GM21381 (cell line): ENCODE measurements at regions not wholly inside any gene's neighbourhood (a gene's known extent, or its start where the extent isn't known, plus 50 kb on each side); places are given as distances from the start of the nearest gene placed in this dataset.

Experiments used
- ATAC-seq: cut with Tn5 transposase; IDR thresholded peaks from one replicate; pipeline ENCODE4 v1.9.1; 2021; ENCODE audit warnings: mild to moderate bottlenecking, moderate library complexity; ENCODE audit not compliant: unreplicated experiment

DNA sequence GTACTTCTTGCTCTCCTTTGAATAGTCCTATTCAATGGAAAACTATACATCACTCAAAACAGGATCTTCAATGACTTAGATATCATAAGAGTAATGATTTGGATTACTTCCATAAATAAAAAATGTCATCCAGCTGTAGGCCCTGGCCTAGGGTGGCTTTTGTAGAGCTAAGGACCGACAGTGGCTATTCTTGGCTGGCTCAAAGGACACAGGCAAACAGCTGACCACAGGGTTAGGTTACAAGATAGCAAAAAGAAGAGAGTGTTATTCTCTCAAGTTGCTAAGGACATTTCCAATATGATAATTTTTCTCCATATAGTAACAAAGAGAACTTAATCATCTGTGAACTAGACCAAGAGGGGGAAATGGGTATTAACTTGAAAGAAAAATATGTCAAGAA lies 495.1 kb downstream of the PLPP3 start:
- no peak for ATAC-seq

DNA sequence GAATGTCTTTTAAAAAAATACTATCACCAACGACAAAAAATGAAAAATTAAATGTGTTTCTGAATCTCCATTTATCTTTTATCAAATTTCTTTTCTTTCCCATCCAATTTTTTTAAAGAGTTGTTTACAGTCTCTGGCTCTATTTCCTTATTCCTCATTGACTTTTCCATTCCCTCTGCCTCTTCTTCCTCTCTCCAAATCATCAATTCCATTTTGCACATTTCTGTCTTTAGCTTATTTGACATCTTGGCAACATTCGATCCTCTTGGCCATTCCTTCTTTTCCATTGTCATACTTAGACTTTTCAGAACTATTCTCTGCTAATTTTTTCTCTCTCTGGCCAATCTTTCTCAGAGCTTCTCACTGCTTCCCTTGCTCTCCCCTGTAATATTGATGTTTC lies 497.6 kb downstream of the PLPP3 start:
- no peak for ATAC-seq

DNA sequence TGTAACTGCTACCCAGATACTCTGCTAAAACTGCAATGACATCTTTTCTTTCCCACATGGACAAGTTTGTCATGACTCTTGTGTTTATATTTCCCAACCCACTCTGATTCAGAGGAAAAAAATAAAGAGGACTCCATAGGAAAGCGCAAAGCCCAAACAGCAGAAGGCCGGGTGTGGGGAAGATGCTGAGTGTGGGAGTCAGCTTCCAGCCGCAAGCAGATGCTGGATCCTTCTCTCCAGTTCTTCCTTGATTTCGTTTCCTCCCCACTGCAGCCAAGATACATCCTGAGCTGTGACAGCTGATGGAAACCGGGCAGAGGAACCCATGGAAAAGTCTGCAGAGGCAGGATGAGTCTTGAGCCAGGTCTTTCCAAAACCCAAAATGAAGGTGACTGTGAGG lies 498.2 kb downstream of the PLPP3 start:
- ATAC-seq: no peak

DNA sequence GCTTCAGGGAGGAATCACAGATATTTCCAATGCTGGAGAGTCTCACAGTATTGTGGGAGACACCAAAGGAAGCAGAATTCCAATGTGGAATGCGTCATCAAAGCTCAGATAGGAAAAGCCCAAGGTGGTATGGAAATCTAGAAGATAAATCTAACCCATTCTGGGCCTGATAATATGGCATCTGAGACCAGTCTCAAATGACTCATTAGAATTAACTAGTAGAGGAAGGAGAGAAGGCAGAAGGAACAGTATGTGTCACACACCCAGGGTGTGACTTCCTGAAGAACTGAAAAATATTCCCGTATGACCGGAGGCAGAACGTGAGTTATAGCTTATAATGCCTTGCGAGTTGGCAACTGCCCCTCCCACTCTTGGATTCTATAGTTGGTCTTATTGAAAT lies 499.2 kb downstream of the PLPP3 start:
- ATAC-seq: no peak

DNA sequence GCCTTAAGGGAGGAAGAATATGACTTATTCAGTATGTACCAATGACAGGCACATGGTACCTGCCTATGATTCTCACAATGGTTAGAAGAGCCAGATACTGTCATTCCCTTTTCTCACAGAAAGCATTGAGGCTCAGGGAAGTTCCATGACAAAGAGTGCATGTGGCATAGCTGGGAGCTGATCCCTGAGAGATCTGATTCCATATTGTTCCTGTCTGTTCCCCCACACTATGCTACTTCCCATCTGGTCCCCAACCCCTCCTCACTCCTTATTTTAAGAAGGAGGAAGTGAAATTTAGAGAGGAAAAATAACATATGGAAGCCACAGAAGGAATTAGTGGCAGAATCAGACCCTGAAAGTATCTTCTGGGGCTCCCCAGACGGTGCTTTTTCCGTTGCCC lies 500.0 kb downstream of the PLPP3 start:
- ATAC-seq: no peak

GRCh38 chr1:56077206-56077605 lies 502.2 kb downstream of the PLPP3 start:
- ATAC-seq: no peak

GRCh38 chr1:56074007-56074651 lies 505.2 kb downstream of the PLPP3 start:
- ATAC-seq: no peak

DNA sequence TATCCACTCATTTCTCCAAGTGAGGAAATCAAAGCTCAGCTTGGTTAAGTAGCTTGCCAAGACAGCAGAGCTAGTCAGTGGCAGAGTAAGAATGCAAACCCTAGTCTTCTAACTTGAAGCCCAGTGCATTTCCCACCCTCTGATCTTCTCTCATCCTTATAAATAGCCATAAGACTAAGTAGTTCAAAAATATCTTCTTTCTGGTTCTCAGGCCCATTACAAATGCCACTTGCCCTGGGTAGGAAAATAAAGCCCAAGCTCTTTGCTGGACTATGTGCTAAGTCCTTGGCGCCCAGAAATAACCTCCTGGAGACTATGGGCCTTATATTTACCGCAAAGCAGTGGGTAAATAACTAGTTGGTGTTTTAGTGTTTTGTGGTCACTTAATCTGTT lies 505.8 kb downstream of the PLPP3 start:
- no peak for ATAC-seq

DNA sequence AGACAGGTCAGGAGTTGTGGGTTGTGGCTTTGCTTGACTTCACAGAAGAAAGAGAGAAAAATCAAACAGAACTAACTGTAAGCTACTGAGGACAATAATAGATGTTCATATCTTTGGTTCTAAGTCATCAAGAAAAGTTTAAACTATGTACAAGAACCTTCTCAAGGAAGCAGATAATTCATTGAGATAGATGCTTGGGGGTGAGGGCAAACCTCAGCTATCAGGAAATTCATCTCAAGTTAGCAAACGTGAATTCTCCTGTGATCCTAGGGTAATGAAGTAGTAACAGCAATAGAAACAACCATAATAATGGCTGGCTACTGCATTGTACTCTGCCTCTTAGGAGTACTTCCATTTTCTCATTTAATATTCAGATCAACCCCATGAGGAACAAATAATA lies 506.2 kb downstream of the PLPP3 start:
- ATAC-seq: no peak

GRCh38 chr1:56072310-56072709 lies 507.1 kb downstream of the PLPP3 start:
- ATAC-seq: no peak

DNA sequence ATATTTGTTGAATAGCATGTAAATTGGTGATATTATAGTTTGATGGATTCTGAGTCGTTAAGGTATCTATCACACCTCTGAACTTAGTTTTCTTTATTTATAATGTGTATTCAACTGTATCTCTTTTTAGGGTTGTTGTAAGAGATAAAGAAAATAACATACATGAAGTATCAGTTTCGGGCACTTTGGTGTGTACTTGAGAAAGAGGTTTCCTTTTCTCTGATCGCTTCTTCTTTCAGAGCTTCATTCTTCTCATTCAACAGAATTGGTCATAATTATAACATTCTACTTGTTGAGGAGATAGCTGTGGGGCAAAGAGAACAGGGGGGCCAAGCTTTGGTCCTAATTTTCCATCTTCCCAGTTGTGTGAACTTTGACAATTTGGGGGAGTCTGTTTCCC lies 508.0 kb downstream of the PLPP3 start:
- ATAC-seq: no peak

DNA sequence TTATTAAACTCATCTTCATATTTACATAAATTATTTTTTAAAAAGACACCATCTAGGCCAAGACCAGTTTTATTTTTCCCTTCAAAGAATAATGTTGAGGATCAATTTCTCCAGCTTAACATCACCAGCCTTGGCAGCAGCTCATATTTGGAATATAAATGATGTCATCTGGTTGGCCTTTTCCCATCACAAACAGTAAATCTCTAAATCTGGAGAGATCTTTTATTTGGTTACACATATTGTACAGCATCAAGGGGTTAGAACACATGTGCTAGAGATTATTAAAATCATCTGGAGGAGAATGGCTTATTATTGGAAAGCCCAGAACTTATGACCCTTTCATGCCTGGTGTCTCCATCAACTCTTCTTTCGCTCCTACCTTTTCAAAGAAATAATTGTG lies 508.8 kb downstream of the PLPP3 start:
- ATAC-seq: no peak

GRCh38 chr1:56069824-56070223 lies 509.5 kb downstream of the PLPP3 start:
- ATAC-seq: no peak

DNA sequence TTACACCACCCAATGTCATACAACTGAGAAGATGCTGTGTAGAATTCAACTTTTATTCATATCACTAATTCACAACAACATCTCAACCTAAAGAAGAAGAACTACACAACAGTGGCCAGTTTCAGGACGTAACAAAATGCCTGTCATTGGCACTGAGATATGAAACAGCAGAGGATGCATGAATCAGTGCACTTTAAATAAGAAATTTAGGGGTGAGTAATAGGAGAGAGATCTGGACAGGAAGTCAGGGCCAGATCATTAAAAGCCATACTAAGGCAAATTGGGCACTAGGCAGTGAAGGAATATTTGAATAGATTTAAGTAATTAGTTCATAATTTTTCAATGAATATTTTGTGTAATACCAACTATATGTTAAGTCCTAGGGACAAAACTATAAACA lies 510.5 kb downstream of the PLPP3 start:
- no peak for ATAC-seq

- ATAC-seq: no peak
Measured at GRCh38 chr1:56068210-56068609, 511.2 kb downstream of the PLPP3 start.

GRCh38 chr1:56065729-56066128 lies 513.6 kb downstream of the PLPP3 start:
- ATAC-seq: no peak

- ATAC-seq: no peak
Measured at GRCh38 chr1:56064705-56065104, 514.7 kb downstream of the PLPP3 start.

GRCh38 chr1:56063461-56063860 lies 515.9 kb downstream of the PLPP3 start:
- no peak for ATAC-seq

DNA sequence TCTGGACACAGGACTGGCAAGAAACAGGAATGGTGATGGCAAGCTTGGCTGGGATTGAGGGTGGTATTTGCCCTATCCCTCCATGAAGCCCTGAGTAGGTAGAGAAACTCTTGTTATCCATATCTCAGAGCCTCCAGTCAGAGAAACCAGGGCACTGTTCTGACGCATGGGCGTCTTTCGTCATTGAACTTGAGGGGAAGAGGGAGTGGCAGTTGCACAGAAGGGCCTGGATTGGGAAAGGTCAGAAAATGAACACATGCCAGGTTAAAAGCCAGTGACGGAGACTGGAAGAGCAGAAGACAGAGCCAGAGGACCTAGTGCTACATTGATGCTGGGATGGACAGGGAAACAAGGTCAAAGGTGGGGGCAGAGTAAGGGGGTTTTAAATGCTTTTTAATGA lies 516.7 kb downstream of the PLPP3 start:
- no peak for ATAC-seq

GRCh38 chr1:56061824-56062223 lies 517.5 kb downstream of the PLPP3 start:
- ATAC-seq: no peak

DNA sequence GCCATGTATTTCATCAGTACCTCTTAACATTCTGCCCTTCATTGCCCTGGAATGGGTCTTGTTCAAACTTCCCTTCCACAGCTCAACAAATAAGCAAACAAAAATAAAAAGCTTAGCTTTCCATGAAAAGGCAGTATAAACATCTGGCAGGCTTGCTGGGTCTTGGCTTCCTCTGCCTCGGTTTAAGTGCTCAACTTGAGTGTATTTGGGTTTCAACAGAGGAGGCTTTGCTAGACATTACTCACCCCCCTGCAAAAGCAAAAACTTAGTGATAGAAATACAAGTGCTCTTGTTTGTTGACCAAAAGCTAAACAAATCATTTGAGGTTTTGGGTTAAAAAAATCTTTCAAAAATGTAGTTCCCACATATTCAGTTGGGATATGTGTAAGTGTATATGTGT lies 518.5 kb downstream of the PLPP3 start:
- no peak for ATAC-seq

- ATAC-seq: no peak
Measured at GRCh38 chr1:56057466-56058405, 521.6 kb downstream of the PLPP3 start.
